Neural progenitor cell (in vitro differentiated cells): ENCODE measurements at regions not wholly inside any gene's neighbourhood (a gene's known extent, or its start where the extent isn't known, plus 50 kb on each side); places are given as distances from the start of the nearest gene placed in this dataset.

Experiments used
- EZH2 ChIP-seq: fragments of 200-600 bp; sonication (generic); IDR thresholded peaks from 2 replicates; pipeline ENCODE4 v1.6.1; 2017; ENCODE audit warnings: antibody characterized with exemption, mild to moderate bottlenecking, moderate library complexity
- EZH2phosphoT487 ChIP-seq: fragments of 200-600 bp; sonication (generic); IDR thresholded peaks from 2 replicates; pipeline ENCODE4 v1.6.1; 2017; ENCODE audit warnings: antibody characterized with exemption
- TF ChIP-seq, protein P1 (sequence below): fragments of 200-600 bp; sonication (generic); IDR thresholded peaks from 2 replicates; pipeline ENCODE4 v1.5.1; 2017; ENCODE audit warnings: antibody characterized with exemption, mild to moderate bottlenecking

DNA sequence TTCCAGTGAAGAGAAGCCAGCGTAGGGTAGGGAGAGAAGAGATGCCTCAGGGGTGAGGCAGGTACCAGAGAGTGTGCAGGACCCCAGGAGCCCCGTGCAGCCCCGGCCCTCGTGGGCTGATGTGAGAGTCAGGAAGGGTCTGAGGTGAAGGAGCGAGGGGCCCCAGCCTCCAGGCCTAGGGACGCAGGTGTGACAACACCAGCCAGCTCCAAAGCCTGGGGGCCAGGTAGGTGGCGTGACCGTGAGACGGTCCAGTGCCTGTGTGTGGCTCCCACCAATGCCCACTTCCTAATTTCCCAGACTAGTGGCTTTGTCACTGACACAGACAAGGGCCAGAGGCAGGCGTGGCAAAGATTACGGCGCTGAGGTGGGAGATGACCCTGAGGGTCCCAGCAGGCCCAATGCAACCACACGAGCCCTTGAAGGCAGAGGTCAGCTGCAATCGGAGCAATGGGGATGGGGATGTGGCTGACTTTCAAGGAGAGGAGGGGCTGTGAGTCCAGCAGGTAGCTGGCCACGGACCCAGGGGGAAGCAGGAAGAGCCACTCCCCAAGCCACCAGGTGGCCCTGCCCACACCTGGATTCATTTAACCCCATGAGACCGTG, 86.0 kb upstream of the SNTG2 start:
- TF ChIP-seq EZH2 (no peak), EZH2phosphoT487 (no peak)
- TF ChIP-seq, protein P1, sequence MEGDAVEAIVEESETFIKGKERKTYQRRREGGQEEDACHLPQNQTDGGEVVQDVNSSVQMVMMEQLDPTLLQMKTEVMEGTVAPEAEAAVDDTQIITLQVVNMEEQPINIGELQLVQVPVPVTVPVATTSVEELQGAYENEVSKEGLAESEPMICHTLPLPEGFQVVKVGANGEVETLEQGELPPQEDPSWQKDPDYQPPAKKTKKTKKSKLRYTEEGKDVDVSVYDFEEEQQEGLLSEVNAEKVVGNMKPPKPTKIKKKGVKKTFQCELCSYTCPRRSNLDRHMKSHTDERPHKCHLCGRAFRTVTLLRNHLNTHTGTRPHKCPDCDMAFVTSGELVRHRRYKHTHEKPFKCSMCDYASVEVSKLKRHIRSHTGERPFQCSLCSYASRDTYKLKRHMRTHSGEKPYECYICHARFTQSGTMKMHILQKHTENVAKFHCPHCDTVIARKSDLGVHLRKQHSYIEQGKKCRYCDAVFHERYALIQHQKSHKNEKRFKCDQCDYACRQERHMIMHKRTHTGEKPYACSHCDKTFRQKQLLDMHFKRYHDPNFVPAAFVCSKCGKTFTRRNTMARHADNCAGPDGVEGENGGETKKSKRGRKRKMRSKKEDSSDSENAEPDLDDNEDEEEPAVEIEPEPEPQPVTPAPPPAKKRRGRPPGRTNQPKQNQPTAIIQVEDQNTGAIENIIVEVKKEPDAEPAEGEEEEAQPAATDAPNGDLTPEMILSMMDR: no peak
